GM23248 (cell line): ENCODE measurements at regions not wholly inside any gene's neighbourhood (a gene's known extent, or its start where the extent isn't known, plus 50 kb on each side); places are given as distances from the start of the nearest gene placed in this dataset.

Source experiments
- EZH2 ChIP-seq: fragments of 200-600 bp; sonication (generic); IDR thresholded peaks from 2 replicates; pipeline ENCODE4 v1.6.1; 2018; ENCODE audit warnings: antibody characterized with exemption, mild to moderate bottlenecking; ENCODE audit not compliant: insufficient read depth, poor library complexity, severe bottlenecking
- EZH2phosphoT487 ChIP-seq: fragments of 200-600 bp; sonication (generic); IDR thresholded peaks from 2 replicates; pipeline ENCODE4 v1.6.1; 2018; ENCODE audit warnings: antibody characterized with exemption, moderate library complexity, mild to moderate bottlenecking, low read depth; ENCODE audit not compliant: insufficient read depth

DNA sequence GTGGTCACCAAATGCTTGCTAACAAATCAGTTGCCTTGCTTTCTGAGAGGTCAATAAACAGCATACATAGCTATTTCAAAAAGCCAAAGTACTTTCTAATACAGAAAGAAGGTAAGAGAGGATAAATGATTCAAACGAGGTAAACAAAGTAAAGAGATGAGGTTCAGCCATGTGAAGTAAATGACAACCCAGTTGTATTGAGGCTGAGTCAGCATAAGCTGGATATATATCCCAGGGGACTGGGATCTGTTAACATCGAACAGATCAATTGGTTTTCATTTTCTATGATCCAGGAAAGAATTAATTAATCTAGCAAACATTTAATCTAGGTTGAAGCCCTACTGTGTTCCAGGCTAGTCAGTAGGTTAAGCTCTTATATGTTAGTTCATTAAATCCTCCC, 97.3 kb upstream of the GRIA3 start:
- TF ChIP-seq EZH2 (no peak), EZH2phosphoT487 (no peak)
